Endothelial cell of umbilical vein (primary cell): ENCODE measurements at regions not wholly inside any gene's neighbourhood (a gene's known extent, or its start where the extent isn't known, plus 50 kb on each side); places are given as distances from the start of the nearest gene placed in this dataset.
A peak's percentile ranks its signal among the peaks of the same experiment; 100 is the strongest.
"Not testable (repeated sequence)": the region's sequence is repeated elsewhere in the genome, so short reads cannot be mapped to it uniquely, and the experiment has no call there.

Experiments used
- BruUV-seq: library from RNA; stranded (reverse); fragments of 400-500 nt; replicated peaks from 2 replicates; lab custom pipeline; 2021; lab: Mats Ljungman, UMichigan
- CTCF ChIA-PET: fragments of 300-600, 350-600 bp; sonication (Branson Sonifier 250); formaldehyde crosslinking; loops from one replicate; lab custom pipeline; 2021; ENCODE audit warnings: antibody characterized with exemption, inconsistent platforms; lab: Charles Lee
- POLR2A ChIA-PET: fragments of 300-600, 350-600 bp; sonication (Branson Sonifier 250); formaldehyde crosslinking; loops from one replicate; lab custom pipeline; 2021; ENCODE audit warnings: antibody characterized with exemption, inconsistent platforms; lab: Charles Lee
- DNase-seq: peaks from one replicate; pipeline ENCODE4 v3.0.0-alpha.2; 2011; ENCODE audit warnings: low read depth, low spot score
- FAIRE-seq: peaks from 2 replicates; lab custom pipeline; 2011; peaks lifted over from hg19 to GRCh38; lab: Jason Lieb, UNC
- H2AFZ ChIP-seq: 2 replicates; pipeline ENCODE4 v1.6.0; 2012; ENCODE audit warnings: low read depth, low read length, control low read depth, inconsistent platforms
- H3K27ac ChIP-seq: 2 replicates; pipeline ENCODE4 v1.5.1; 2011; ENCODE audit warnings: low read depth, mild to moderate bottlenecking, control low read depth, low read length, moderate library complexity; ENCODE audit not compliant: insufficient read depth
- H3K27me3 ChIP-seq, 2 experiments: 2 replicates each; pipeline versions ENCODE4 v1.6.0 to v1.6.1; 2011; ENCODE audit warnings: low read length in 2 of 2, mixed read lengths in 1 of 2; ENCODE audit not compliant: control insufficient read depth in 2 of 2, insufficient read depth in 2 of 2
- H3K36me3 ChIP-seq, 2 experiments: 2 replicates in 1 of 2; 3 replicates in 1 of 2; pipeline ENCODE4 v1.5.1; 2011; ENCODE audit warnings: low read length in 2 of 2, mild to moderate bottlenecking in 1 of 2, moderate library complexity in 1 of 2; ENCODE audit not compliant: control insufficient read depth in 2 of 2, insufficient read depth in 2 of 2; ENCODE audit errors: extremely low read depth in 1 of 2
- H3K4me1 ChIP-seq: 3 replicates; pipeline ENCODE4 v1.5.1; 2011; ENCODE audit warnings: mild to moderate bottlenecking, low read length; ENCODE audit not compliant: control insufficient read depth, insufficient read depth; ENCODE audit errors: extremely low read depth
- H3K4me2 ChIP-seq: 2 replicates; pipeline ENCODE4 v1.6.1; 2011; ENCODE audit warnings: low read length, control low read depth, mixed read lengths; ENCODE audit not compliant: insufficient read depth
- H3K4me3 ChIP-seq, 3 experiments: fragments of 200-600 bp in 1 of 3; sonication (generic), shearing (Covaris generic) in 1 of 3; replicated peaks in 1 of 3; 2 replicates each; pipeline ENCODE4 v1.5.1; 2011 to 2016; ENCODE audit warnings: control low read depth in 3 of 3, low read length in 3 of 3, mild to moderate bottlenecking in 2 of 3, inconsistent platforms in 1 of 3, low read depth in 1 of 3, moderate library complexity in 1 of 3; ENCODE audit not compliant: insufficient read depth in 1 of 3
- H3K79me2 ChIP-seq: 2 replicates; pipeline ENCODE4 v1.6.0; 2012; ENCODE audit warnings: low read length, inconsistent platforms; ENCODE audit not compliant: control insufficient read depth, insufficient read depth
- H3K9ac ChIP-seq: replicated peaks from 2 replicates; pipeline ENCODE3; 2011; ENCODE audit warnings: low read length, control low read depth; ENCODE audit not compliant: insufficient read depth; ENCODE audit errors: extremely low read depth
- H3K9me1 ChIP-seq: replicated peaks from 3 replicates; pipeline ENCODE4 v1.6.0; 2011; ENCODE audit warnings: mild to moderate bottlenecking, low read length; ENCODE audit not compliant: control insufficient read depth, insufficient read depth; ENCODE audit errors: extremely low read depth
- H3K9me3 ChIP-seq: replicated peaks from 2 replicates; pipeline ENCODE4 v1.5.1; 2012; ENCODE audit warnings: low read length, inconsistent platforms; ENCODE audit not compliant: control insufficient read depth, insufficient read depth
- H4K20me1 ChIP-seq: replicated peaks from 2 replicates; pipeline ENCODE3; 2011; ENCODE audit warnings: mild to moderate bottlenecking, low read length; ENCODE audit not compliant: control insufficient read depth, insufficient read depth; ENCODE audit errors: extremely low read depth
- EZH2 ChIP-seq: IDR thresholded peaks from 2 replicates; pipeline ENCODE4 v1.6.1; 2012; ENCODE audit warnings: borderline replicate concordance, low read depth, mild to moderate bottlenecking, moderate library complexity, low read length, inconsistent platforms; ENCODE audit not compliant: severe bottlenecking
- FOS ChIP-seq: IDR thresholded peaks from 2 replicates; pipeline ENCODE4 v1.6.1; 2011; ENCODE audit warnings: mild to moderate bottlenecking, low read length, moderate library complexity, borderline replicate concordance; ENCODE audit not compliant: insufficient read depth
- GATA2 ChIP-seq: IDR thresholded peaks from 2 replicates; pipeline ENCODE4 v1.7.0; 2011; ENCODE audit warnings: low read depth, mild to moderate bottlenecking, moderate library complexity, mixed read lengths, low read length; ENCODE audit not compliant: insufficient read length, insufficient read depth
- JUN ChIP-seq: IDR thresholded peaks from 2 replicates; pipeline ENCODE4 v1.6.1; 2011; ENCODE audit warnings: borderline replicate concordance, low read depth; ENCODE audit not compliant: insufficient read length, insufficient read depth
- MYC ChIP-seq: IDR thresholded peaks from one replicate; pipeline ENCODE4 v1.6.1; 2011; ENCODE audit warnings: mild to moderate bottlenecking, low read depth, low read length
- POLR2A ChIP-seq: IDR thresholded peaks from 2 replicates; pipeline ENCODE4 v1.6.1; 2012; ENCODE audit warnings: low read depth, mild to moderate bottlenecking, control low read depth, low read length
- POLR2AphosphoS5 ChIP-seq: IDR thresholded peaks from 2 replicates; pipeline ENCODE4 v1.6.1; 2012; ENCODE audit warnings: low read depth, mild to moderate bottlenecking, control low read depth, low read length, moderate library complexity; ENCODE audit not compliant: insufficient read depth
- dilution Hi-C: fragments of 300-500 bp; cut with MboI; formaldehyde crosslinking; loops from one replicate; pipeline ENCODE4 v1.15.0; 2019; ENCODE audit warnings: low sequenced_read_pairs; ENCODE audit not compliant: extremely low pct_ligation_motif_present
- intact Hi-C: fragments of 100-400 bp; cut with micrococcal nuclease; formaldehyde crosslinking; loops from one replicate; pipeline ENCODE4 v1.10.0; 2022
- TF ChIP-seq, protein P1 (sequence below), 2 donors: IDR thresholded peaks; 1 replicate in 1 of 2; 2 replicates in 1 of 2; pipeline ENCODE4 v1.5.1; 2011; ENCODE audit warnings: low read length in 2 of 2, mild to moderate bottlenecking in 2 of 2, moderate library complexity in 2 of 2, control low read depth in 1 of 2, inconsistent platforms in 1 of 2, low read depth in 1 of 2; ENCODE audit not compliant: insufficient read depth in 1 of 2; ENCODE audit errors: extremely low read depth in 1 of 2

GRCh38 chr1:55437692-55438091 lies 222.5 kb upstream of the USP24 start:
- Histone ChIP-seq H3K4me2 (no peak overlapping the region), H3K27me3 (no peaks in the 10 kb centered on the region), H3K9ac (no peak overlapping the region), H3K36me3 (no peaks in the 10 kb centered on the region), H3K4me3 (no peak overlapping the region), H3K79me2 (no peaks in the 10 kb centered on the region), H3K9me3 (no peaks in the 10 kb centered on the region), H3K4me1 (peaks cover 11% of the 10 kb centered on the region), H2AFZ (no peak overlapping the region), H3K27ac (no peak overlapping the region), H3K9me1 (no peaks in the 10 kb centered on the region), H4K20me1 (no peaks in the 10 kb centered on the region)
- BruUV-seq: no TSS peak
- intact Hi-C loops: no loop called here
- FAIRE-seq (no peak), DNase-seq (no peak)
- TF ChIP-seq GATA2 (no peak), FOS (no peak), EZH2 (no peak), POLR2A (no peak), MYC (no peak), JUN (no peak), POLR2AphosphoS5 (no peak)
- TF ChIP-seq, protein P1, sequence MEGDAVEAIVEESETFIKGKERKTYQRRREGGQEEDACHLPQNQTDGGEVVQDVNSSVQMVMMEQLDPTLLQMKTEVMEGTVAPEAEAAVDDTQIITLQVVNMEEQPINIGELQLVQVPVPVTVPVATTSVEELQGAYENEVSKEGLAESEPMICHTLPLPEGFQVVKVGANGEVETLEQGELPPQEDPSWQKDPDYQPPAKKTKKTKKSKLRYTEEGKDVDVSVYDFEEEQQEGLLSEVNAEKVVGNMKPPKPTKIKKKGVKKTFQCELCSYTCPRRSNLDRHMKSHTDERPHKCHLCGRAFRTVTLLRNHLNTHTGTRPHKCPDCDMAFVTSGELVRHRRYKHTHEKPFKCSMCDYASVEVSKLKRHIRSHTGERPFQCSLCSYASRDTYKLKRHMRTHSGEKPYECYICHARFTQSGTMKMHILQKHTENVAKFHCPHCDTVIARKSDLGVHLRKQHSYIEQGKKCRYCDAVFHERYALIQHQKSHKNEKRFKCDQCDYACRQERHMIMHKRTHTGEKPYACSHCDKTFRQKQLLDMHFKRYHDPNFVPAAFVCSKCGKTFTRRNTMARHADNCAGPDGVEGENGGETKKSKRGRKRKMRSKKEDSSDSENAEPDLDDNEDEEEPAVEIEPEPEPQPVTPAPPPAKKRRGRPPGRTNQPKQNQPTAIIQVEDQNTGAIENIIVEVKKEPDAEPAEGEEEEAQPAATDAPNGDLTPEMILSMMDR (IDR thresholded peaks at IDR 0.05; ENCODE audit: extremely low read depth in 1 of 2, insufficient read depth in 1 of 2, low read depth in 1 of 2, low read length in 2 of 2): no peak
- dilution Hi-C loops: no loop called here
- CTCF ChIA-PET: no interaction called here
- POLR2A ChIA-PET: no interaction called here

- H3K4me3 ChIP-seq, POLR2A ChIA-PET, H3K27me3 ChIP-seq, H3K36me3 ChIP-seq, H3K79me2 ChIP-seq, H3K4me2 ChIP-seq, dilution Hi-C loops, H3K9me3 ChIP-seq, DNase-seq, FAIRE-seq, H4K20me1 ChIP-seq, intact Hi-C loops, H3K9me1 ChIP-seq, CTCF ChIA-PET, H3K9ac ChIP-seq, BruUV-seq: not testable (repeated sequence)
- peak overlapping the region; percentile 12 for H3K27ac ChIP-seq
- peak overlapping the region; percentile 53 for H2AFZ ChIP-seq
- H3K4me1 ChIP-seq: peaks cover 32% of the 10 kb centered on the region
Observed at GRCh38 chr1:55430720-55431119, 215.6 kb upstream of the USP24 start.

GRCh38 chr1:55430206-55430605 lies 215.0 kb upstream of the USP24 start:
- POLR2A ChIA-PET, H3K27me3 ChIP-seq, H3K36me3 ChIP-seq, H3K4me2 ChIP-seq, BruUV-seq, H3K79me2 ChIP-seq, dilution Hi-C loops, intact Hi-C loops, H4K20me1 ChIP-seq, H3K9me3 ChIP-seq, FAIRE-seq, H3K4me3 ChIP-seq, H3K9me1 ChIP-seq: not testable (repeated sequence)
- Histone ChIP-seq H3K27ac (peak overlapping the region; percentile 93), H3K9ac (peak overlapping the region; percentile 48), H3K4me1 (peaks cover 32% of the 10 kb centered on the region), H2AFZ (peak overlapping the region; percentile 5)
- CTCF ChIA-PET: interaction anchor here (1.0 to 2.0 kb wide), 4 partner anchors 9 to 1155 kb away, joined by 3 to 7 read pairs (median 6); no protein-coding TSS in a partner anchor
- DNase-seq: peak; percentile 28
